ENCODE measurements at regions not wholly inside any gene's neighbourhood (a gene's known extent, or its start where the extent isn't known, plus 50 kb on each side); places are given as distances from the start of the nearest gene placed in this dataset.

GRCh38 chr13:105971312-105971711 is 564.1 kb downstream of the EFNB2 start:
- no peak for TF ChIP-seq CTCF (IDR thresholded peaks at IDR 0.05)
- TF ChIP-seq POLR2A (IDR thresholded peaks at IDR 0.05) = no peak
